Heart left ventricle (tissue), 16 donors: ENCODE measurements at regions not wholly inside any gene's neighbourhood (a gene's known extent, or its start where the extent isn't known, plus 50 kb on each side); places are given as distances from the start of the nearest gene placed in this dataset.

ENCODE experiments used
- ATAC-seq, 4 donors: fragments of 200-7000 bp; cut with Tn5 transposase; one replicate each; pipeline ENCODE4 v1.9.1; 2020 to 2022; ENCODE audit warnings: moderate library complexity in 4 of 4, mild to moderate bottlenecking in 3 of 4, moderate number of reproducible peaks in 1 of 4
- DNase-seq, 5 donors: peaks; one replicate each; pipeline ENCODE4 v3.0.0-alpha.2; 2020
- H3K27ac ChIP-seq, 12 donors: fragments of 200-600 bp; sonication (generic) in 4 of 12; one replicate each; pipeline versions ENCODE4 v1.5.0 to v1.8.0; 2016 to 2022; ENCODE audit warnings: mild to moderate bottlenecking in 2 of 12
- H3K27me3 ChIP-seq, 9 donors: fragments of 200-600 bp; sonication (generic) in 2 of 9; one replicate each; pipeline versions ENCODE4 v1.5.1 to v1.8.0; 2016 to 2022; ENCODE audit warnings: mild to moderate bottlenecking in 3 of 9
- H3K36me3 ChIP-seq, 9 donors: fragments of 200-600 bp; sonication (generic) in 2 of 9; one replicate each; pipeline versions ENCODE4 v1.5.0 to v1.8.0; 2018 to 2022; ENCODE audit warnings: mild to moderate bottlenecking in 2 of 9
- H3K4me1 ChIP-seq, 12 donors: fragments of 200-600 bp; sonication (generic) in 4 of 12; one replicate each; pipeline versions ENCODE4 v1.5.0 to v1.8.0; 2016 to 2022; ENCODE audit warnings: mild to moderate bottlenecking in 3 of 12
- H3K4me3 ChIP-seq, 12 donors: fragments of 200-600 bp; sonication (generic) in 4 of 12; one replicate each; pipeline versions ENCODE4 v1.5.0 to v1.8.0; 2017 to 2022; ENCODE audit warnings: mild to moderate bottlenecking in 9 of 12, moderate library complexity in 4 of 12
- H3K9me3 ChIP-seq, 12 donors: fragments of 200-600 bp; sonication (generic) in 4 of 12; one replicate each; pipeline versions ENCODE4 v1.5.0 to v1.8.0; 2016 to 2022; ENCODE audit warnings: mild to moderate bottlenecking in 1 of 12
- POLR2A ChIP-seq, 2 donors: fragments of 450-650 bp; IDR thresholded peaks; one replicate each; pipeline ENCODE4 v1.6.1; 2017; ENCODE audit warnings: antibody characterized with exemption in 2 of 2, mild to moderate bottlenecking in 2 of 2, moderate library complexity in 2 of 2
- WGBS, 4 donors: extraction: QIAGEN DNeasy Blood & Tissue Kit in 2 of 4; methylation state at CpG; one replicate each; pipeline versions ENCODE4 v1.1.5 to v1.1.7; 2013 to 2018; 5-methylcytosine and 5-hydroxymethylcytosine counted together
- intact Hi-C, 10 donors: fragments of 100-400 bp; cut with DNase I; formaldehyde crosslinking; loops; one replicate each; pipeline versions ENCODE4 v1.11.1 to v1.14.2; 2022
- TF ChIP-seq, protein P1 (sequence below), 12 donors: fragments of 200-600 bp; sonication (generic) in 4 of 12; IDR thresholded peaks; one replicate each; pipeline versions ENCODE4 v1.5.0 to v1.8.0; 2018 to 2022; ENCODE audit warnings: antibody characterized with exemption in 12 of 12, mild to moderate bottlenecking in 5 of 12
- donor health status: ischemic (EF 13 %, LVEDD 7.1; RV severe dilation, severe dysfunction).
- donor health status: healthy with polysubstance abuse.
- donor health status: DM: no; HTN: yes; CAD: no.
- donor health status: DM: no; HTN: no; CAD: no.
- donor health status: ischemic (EF 25% LVEDD 6.9; RV normal size, moderate dysfunction).
- donor health status: ischemic (EF 25% LVEDD 5.7; RV mildly dilated, moderate dysfunction).
- donor health status: healthy.
- donor health status: DM: yes; HTN: yes; CAD: no.
- donor health status: ischemic (EF 35%, LVEDD 5.7; RV mildly dilated, moderate dysfunction).
- donor health status: nonischemic (EF 11% LVEDD 7.7; RV severe dilation, severe dysfunction).
- donor health status: DM: yes; HTN: yes; CAD: no.
- donor health status: PGD.
- donor health status: ischemic (EF 29% LVEDD 5.4; RV normal size, mild dysfunction).
- donor health status: nonischemic (EF 23%, LVEDD 6.1; RV moderate dilation, normal function).

DNA sequence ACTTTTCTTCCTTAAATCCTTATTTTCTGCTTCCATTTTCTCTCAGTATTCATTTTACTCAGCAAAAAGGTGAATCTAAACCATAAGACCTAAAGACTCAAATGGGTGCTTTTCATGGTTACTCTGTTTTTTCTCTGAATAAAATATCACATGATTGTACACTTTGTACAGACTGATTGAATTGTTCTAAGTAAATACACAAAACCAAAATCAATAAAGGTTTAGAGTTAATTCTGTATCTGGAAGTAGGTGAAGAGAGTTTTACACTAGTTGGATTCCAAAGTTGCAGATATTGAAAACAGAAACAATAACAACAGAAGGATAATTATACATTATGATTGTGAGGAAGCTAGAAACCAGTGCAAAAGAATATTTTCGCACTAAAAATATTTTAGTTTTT, 546.2 kb downstream of the TUSC7 start:
- H3K4me3 ChIP-seq, result no peak overlapping the region
- no peaks in the 10 kb centered on the region for H3K36me3 ChIP-seq
- ATAC-seq (no peak), DNase-seq (no peak)
- H3K27me3 ChIP-seq, result no peaks in the 10 kb centered on the region
- no peaks in the 10 kb centered on the region for H3K4me1 ChIP-seq
- TF ChIP-seq, protein P1, sequence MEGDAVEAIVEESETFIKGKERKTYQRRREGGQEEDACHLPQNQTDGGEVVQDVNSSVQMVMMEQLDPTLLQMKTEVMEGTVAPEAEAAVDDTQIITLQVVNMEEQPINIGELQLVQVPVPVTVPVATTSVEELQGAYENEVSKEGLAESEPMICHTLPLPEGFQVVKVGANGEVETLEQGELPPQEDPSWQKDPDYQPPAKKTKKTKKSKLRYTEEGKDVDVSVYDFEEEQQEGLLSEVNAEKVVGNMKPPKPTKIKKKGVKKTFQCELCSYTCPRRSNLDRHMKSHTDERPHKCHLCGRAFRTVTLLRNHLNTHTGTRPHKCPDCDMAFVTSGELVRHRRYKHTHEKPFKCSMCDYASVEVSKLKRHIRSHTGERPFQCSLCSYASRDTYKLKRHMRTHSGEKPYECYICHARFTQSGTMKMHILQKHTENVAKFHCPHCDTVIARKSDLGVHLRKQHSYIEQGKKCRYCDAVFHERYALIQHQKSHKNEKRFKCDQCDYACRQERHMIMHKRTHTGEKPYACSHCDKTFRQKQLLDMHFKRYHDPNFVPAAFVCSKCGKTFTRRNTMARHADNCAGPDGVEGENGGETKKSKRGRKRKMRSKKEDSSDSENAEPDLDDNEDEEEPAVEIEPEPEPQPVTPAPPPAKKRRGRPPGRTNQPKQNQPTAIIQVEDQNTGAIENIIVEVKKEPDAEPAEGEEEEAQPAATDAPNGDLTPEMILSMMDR (IDR thresholded peaks at IDR 0.05), result no peak
- TF ChIP-seq POLR2A (IDR thresholded peaks at IDR 0.05), result no peak
- H3K9me3 ChIP-seq, result no peaks in the 10 kb centered on the region
- 86 to 94% (median 91%) methylated on average over 1 of the region's 1 CpG for WGBS, 4 donors
- intact Hi-C loops, result no loop called here
- H3K27ac ChIP-seq, result no peak overlapping the region

DNA sequence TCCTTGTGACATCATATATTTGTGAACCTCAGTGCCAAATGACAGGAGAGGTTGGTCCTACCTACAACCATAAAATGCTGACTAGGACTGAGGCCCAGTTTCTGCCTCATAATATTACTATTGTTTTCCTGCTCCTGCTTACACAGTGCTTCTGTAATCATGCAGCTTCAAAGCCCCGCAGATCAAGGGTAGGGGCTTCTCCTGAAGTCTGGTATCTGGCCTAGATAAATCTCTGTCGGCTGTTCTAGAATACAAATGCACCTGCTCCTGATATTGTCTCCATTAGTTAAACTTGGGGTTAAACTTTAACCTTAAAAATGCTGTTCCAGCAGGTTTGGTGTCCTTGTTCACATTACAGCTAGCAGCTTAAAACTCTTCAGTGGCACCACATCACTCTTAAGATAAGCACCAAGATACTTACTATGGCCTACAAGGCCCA, 552.4 kb downstream of the TUSC7 start:
- DNase-seq (no peak), ATAC-seq (no peak)
- 10 to 54% (median 30%) methylated on average over 2 of the region's 2 CpGs for WGBS, 4 donors
- intact Hi-C loops, result no loop called here
- Histone ChIP-seq H3K36me3 (no peaks in the 10 kb centered on the region), H3K4me1 (no peaks in the 10 kb centered on the region), H3K4me3 (no peak overlapping the region), H3K9me3 (no peaks in the 10 kb centered on the region), H3K27me3 (no peaks in the 10 kb centered on the region), H3K27ac (no peak overlapping the region)
- TF ChIP-seq POLR2A (IDR thresholded peaks at IDR 0.05), result no peak
- TF ChIP-seq, protein P1 (IDR thresholded peaks at IDR 0.05), result no peak

DNA sequence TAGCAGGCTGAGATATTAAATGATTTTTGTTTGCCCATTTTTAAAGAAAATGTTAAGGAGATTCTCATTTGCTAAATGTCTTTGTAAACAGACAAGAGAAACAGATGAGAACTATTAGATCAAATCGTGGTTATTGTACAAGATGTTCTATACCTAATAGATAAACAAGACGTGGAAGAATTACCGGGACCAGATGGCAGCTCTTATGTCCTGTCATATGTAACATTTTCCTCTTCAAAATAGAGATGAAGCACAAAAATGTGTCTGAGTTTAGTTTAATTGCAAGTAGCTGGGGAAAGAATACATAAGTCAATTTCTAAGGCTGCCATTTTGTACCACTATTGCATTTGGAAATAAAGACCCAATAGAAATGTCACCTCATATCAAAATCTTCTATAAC, 553.7 kb downstream of the TUSC7 start:
- no peaks in the 10 kb centered on the region for H3K9me3 ChIP-seq
- DNase-seq (no peak), ATAC-seq (no peak)
- intact Hi-C loops, result no loop called here
- H3K36me3 ChIP-seq, result no peaks in the 10 kb centered on the region
- H3K4me3 ChIP-seq, result no peak overlapping the region
- 75 to 80% (median 78%) methylated on average over 3 of the region's 3 CpGs for WGBS, 4 donors
- H3K4me1 ChIP-seq, result no peaks in the 10 kb centered on the region
- no peak for TF ChIP-seq POLR2A (IDR thresholded peaks at IDR 0.05)
- TF ChIP-seq, protein P1 (IDR thresholded peaks at IDR 0.05), result no peak
- no peak overlapping the region for H3K27ac ChIP-seq
- no peaks in the 10 kb centered on the region for H3K27me3 ChIP-seq

DNA sequence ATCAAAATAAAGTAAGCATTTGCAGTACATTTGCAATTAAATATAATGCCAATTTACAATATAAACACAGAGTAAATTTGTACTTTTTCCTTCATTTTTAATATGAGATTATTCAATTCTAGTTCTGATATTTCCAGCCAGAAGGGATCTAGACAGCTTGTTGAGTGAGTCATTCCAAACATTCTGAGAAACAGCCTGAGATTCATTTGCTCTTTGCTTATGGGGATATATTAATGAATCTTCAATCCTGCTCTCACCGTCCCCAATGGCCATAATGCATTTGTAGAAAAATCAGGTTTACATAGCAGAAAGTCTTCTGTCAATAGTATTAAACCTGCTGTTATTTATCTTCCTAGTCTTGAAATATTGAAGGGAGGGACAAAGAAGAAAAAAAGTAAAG, 554.2 kb downstream of the TUSC7 start:
- DNase-seq, result no peak

More for the DNA sequence above, 554.2 kb downstream of the TUSC7 start:
- intact Hi-C loops, result no loop called here
- no peaks in the 10 kb centered on the region for H3K36me3 ChIP-seq
- ATAC-seq, result no peak
- WGBS, 4 donors, result 72 to 86% (median 79%) methylated on average over 1 of the region's 1 CpG
- no peak for TF ChIP-seq POLR2A (IDR thresholded peaks at IDR 0.05)
- TF ChIP-seq, protein P1 (IDR thresholded peaks at IDR 0.05), result no peak
- no peak overlapping the region for H3K4me3 ChIP-seq
- no peaks in the 10 kb centered on the region for H3K4me1 ChIP-seq
- no peaks in the 10 kb centered on the region for H3K27me3 ChIP-seq
- no peak overlapping the region for H3K27ac ChIP-seq
- H3K9me3 ChIP-seq, result no peaks in the 10 kb centered on the region
